ENCODE measurements at regions not wholly inside any gene's neighbourhood (a gene's known extent, or its start where the extent isn't known, plus 50 kb on each side); places are given as distances from the start of the nearest gene placed in this dataset.
"Not testable (repeated sequence)": the region's sequence is repeated elsewhere in the genome, so short reads cannot be mapped to it uniquely, and the experiment has no call there.

DNA sequence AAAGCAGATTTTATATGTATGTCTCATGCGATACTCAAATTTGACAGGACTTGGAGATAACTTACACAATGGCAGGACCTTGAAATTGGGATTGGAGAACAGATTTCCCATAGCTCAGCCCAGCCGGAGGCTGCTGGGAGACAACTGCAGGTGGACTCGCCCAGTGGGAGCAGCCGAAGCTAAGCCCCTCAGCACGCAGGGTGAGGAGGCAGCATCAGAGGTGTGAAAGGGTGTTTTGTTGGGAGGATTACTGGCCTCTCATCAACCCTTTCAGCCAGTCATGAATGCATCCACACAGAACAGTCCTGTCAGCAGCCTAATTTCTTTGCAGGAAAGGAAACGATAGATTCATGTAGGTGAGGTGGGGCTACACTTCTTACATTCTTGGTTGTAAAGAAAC is 110.4 kb upstream of the DYNAP start:
- no peaks in the 10 kb centered on the region for H3K27me3 Mint-ChIP-seq (ENCODE audit: unreplicated experiment)
- TF ChIP-seq, protein P1, sequence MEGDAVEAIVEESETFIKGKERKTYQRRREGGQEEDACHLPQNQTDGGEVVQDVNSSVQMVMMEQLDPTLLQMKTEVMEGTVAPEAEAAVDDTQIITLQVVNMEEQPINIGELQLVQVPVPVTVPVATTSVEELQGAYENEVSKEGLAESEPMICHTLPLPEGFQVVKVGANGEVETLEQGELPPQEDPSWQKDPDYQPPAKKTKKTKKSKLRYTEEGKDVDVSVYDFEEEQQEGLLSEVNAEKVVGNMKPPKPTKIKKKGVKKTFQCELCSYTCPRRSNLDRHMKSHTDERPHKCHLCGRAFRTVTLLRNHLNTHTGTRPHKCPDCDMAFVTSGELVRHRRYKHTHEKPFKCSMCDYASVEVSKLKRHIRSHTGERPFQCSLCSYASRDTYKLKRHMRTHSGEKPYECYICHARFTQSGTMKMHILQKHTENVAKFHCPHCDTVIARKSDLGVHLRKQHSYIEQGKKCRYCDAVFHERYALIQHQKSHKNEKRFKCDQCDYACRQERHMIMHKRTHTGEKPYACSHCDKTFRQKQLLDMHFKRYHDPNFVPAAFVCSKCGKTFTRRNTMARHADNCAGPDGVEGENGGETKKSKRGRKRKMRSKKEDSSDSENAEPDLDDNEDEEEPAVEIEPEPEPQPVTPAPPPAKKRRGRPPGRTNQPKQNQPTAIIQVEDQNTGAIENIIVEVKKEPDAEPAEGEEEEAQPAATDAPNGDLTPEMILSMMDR (IDR thresholded peaks at IDR 0.05; ENCODE audit: unreplicated experiment), result no peak
- no peak overlapping the region for H3K27ac Mint-ChIP-seq (ENCODE audit: unreplicated experiment)
- no peaks in the 10 kb centered on the region for H3K4me1 Mint-ChIP-seq (ENCODE audit: unreplicated experiment)
- no peaks in the 10 kb centered on the region for H3K9me3 Mint-ChIP-seq (ENCODE audit: unreplicated experiment)
- no peak for DNase-seq (ENCODE audit: low spot score)
- H3K4me3 Mint-ChIP-seq (ENCODE audit: unreplicated experiment), result no peak overlapping the region
- no peaks in the 10 kb centered on the region for H3K36me3 Mint-ChIP-seq (ENCODE audit: low read depth, unreplicated experiment)

DNA sequence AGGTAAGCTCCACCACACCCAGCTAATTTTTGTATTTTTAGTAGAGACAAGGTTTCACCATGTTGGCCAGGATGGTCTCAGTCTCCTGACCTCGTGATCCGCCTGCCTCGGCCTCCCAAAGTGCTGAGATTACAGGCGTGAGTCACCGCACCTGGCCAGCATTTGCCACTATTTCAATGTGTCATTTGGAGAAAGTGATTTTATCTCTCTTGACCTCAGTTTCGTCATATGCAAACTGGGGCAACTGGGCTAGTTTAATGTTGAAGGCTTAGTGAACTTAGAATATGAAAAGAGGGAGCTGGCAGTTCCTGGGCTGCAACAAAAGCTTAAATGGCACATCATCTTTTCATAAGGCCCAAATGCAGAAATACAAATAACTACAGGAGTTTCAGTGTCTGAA is 88.6 kb upstream of the DYNAP start:
- H3K4me1 Mint-ChIP-seq (ENCODE audit: unreplicated experiment); H3K27me3 Mint-ChIP-seq (ENCODE audit: unreplicated experiment); H3K4me3 Mint-ChIP-seq (ENCODE audit: unreplicated experiment); H3K27ac Mint-ChIP-seq (ENCODE audit: unreplicated experiment); H3K9me3 Mint-ChIP-seq (ENCODE audit: unreplicated experiment); DNase-seq (ENCODE audit: low spot score); H3K36me3 Mint-ChIP-seq (ENCODE audit: low read depth, unreplicated experiment): not testable (repeated sequence)

DNA sequence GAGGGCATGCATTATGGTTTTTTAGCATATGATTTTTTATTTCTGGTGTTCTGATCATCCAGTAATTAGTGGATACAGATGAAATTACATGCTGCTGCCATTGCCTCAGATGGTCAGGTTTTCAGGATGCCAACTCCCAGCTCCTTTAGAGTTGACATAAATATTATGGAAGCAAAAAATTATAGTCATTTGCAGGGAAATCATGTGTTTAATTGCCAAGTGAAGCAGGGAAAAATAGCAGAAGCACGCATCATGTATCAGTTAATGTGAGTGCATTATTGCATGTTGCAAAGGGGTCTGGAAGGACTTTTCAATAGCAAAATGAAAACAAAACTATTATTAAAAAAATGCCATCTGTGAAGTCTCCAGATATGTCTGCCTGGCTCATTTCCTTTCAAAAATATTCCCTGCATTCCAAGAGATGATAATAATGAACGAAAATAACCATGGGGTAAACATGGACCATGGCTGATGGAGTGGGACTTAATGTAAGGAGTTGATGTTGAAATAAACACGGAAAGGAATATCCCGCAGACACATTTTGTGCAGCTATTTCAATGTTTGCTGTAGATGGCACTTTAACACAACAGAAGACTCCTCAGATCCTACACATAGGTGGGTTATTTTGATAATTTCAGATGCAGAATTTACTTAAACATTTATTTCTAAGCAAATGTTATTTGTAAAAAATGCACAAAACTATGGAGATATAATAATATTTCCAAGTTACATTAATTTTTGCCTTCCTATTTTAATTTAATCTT is 87.7 kb upstream of the DYNAP start:
- Mint-ChIP-seq H3K36me3 (ENCODE audit: low read depth, unreplicated experiment) (no peaks in the 10 kb centered on the region), H3K4me3 (ENCODE audit: unreplicated experiment) (no peak overlapping the region), H3K9me3 (ENCODE audit: unreplicated experiment) (no peaks in the 10 kb centered on the region), H3K27me3 (ENCODE audit: unreplicated experiment) (no peaks in the 10 kb centered on the region), H3K4me1 (ENCODE audit: unreplicated experiment) (no peaks in the 10 kb centered on the region), H3K27ac (ENCODE audit: unreplicated experiment) (no peak overlapping the region)
- TF ChIP-seq, protein P1 (IDR thresholded peaks at IDR 0.05; ENCODE audit: unreplicated experiment), result no peak
- DNase-seq (ENCODE audit: low spot score), result no peak

DNA sequence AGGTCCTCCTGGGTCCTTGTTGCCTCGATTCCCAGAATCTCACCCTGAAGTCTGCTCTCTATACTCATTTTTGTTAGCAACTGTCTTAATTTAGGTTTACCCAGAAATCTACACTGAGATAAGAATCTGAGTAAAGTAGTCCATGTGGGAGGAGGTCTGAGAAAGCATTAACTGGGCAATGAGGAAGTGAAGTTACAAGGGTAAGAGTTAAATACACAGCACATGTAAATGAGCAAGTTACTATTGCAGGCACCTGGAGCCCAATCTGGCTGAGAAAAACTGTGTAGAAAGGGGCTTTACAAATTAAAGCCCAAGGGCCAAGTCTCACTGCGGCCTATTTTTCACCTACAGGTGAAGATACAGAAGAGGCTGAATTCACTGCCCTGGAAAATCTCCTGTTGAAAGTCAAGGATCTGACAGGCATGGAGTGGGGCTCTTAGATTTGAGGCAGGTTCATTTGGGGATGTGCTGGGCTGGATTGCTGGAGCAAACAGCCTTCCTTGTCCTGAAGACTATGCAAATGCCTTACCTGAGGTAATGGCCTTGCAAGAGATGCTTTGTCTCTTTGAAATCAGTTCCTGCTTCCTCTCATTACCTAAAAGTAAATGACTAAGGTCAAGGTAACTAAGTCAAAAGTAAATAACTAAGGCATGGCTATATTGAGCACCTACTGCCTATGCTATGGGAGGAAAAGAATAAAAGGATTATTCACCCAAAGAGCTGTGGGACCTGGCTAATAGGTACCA is 84.4 kb upstream of the DYNAP start:
- TF ChIP-seq, protein P1 (IDR thresholded peaks at IDR 0.05; ENCODE audit: unreplicated experiment), result no peak
- H3K4me3 Mint-ChIP-seq (ENCODE audit: unreplicated experiment), result no peak overlapping the region
- DNase-seq (ENCODE audit: low spot score), result no peak
- H3K4me1 Mint-ChIP-seq (ENCODE audit: unreplicated experiment), result no peaks in the 10 kb centered on the region
- no peak overlapping the region for H3K27ac Mint-ChIP-seq (ENCODE audit: unreplicated experiment)
- no peaks in the 10 kb centered on the region for H3K27me3 Mint-ChIP-seq (ENCODE audit: unreplicated experiment)
- H3K9me3 Mint-ChIP-seq (ENCODE audit: unreplicated experiment), result no peaks in the 10 kb centered on the region
- no peaks in the 10 kb centered on the region for H3K36me3 Mint-ChIP-seq (ENCODE audit: low read depth, unreplicated experiment)

DNA sequence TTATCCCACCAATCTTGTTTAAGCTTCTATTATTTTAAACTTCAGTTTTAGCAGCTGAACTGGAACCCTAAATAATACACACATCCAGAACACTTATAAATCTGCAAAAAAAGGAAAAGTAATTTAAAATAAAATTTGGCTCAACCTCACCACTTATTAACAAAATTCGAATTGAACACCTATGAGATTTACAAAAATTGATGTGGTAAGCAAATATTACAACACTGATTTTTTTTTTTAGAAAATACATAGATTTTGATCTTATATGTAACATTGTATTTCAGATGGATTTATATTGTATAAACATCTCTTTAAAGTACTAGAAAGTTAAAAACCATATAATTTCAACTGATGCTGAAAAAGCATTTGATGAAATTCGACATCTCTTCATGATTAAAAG is 81.3 kb upstream of the DYNAP start:
- no peaks in the 10 kb centered on the region for H3K36me3 Mint-ChIP-seq (ENCODE audit: low read depth, unreplicated experiment)
- H3K27me3 Mint-ChIP-seq (ENCODE audit: unreplicated experiment), result no peaks in the 10 kb centered on the region
- no peak overlapping the region for H3K27ac Mint-ChIP-seq (ENCODE audit: unreplicated experiment)
- no peak overlapping the region for H3K4me3 Mint-ChIP-seq (ENCODE audit: unreplicated experiment)
- H3K4me1 Mint-ChIP-seq (ENCODE audit: unreplicated experiment), result no peaks in the 10 kb centered on the region
- no peak for DNase-seq (ENCODE audit: low spot score)
- TF ChIP-seq, protein P1 (IDR thresholded peaks at IDR 0.05; ENCODE audit: unreplicated experiment), result no peak
- H3K9me3 Mint-ChIP-seq (ENCODE audit: unreplicated experiment), result no peaks in the 10 kb centered on the region
